IMR-90 (cell line): ENCODE measurements at regions not wholly inside any gene's neighbourhood (a gene's known extent, or its start where the extent isn't known, plus 50 kb on each side); places are given as distances from the start of the nearest gene placed in this dataset.

ENCODE experiments used
- ATAC-seq: fragments of 200-7000 bp; cut with Tn5 transposase; 2 replicates; pipeline ENCODE4 v1.9.1; 2020; ENCODE audit warnings: low read depth, mild to moderate bottlenecking, moderate library complexity
- BruUV-seq: library from RNA; stranded (reverse); fragments of 400-500 nt; replicated peaks from 2 replicates; lab custom pipeline; 2021; lab: Mats Ljungman, UMichigan
- CTCF ChIA-PET: fragments of 300-600 bp; formaldehyde crosslinking; extraction: SDS; loops from one replicate; lab custom pipeline; 2021; ENCODE audit warnings: antibody characterized with exemption; lab: Yijun Ruan, JAX
- POLR2A ChIA-PET: fragments of 300-600 bp; sonication (Branson Sonifier 250); formaldehyde crosslinking; loops from one replicate; lab custom pipeline; 2022; ENCODE audit warnings: antibody characterized with exemption; ENCODE audit not compliant: unreplicated experiment; lab: Charles Lee
- DNase-seq: peaks from one replicate; pipeline ENCODE4 v3.0.0; 2013
- H2AFZ ChIP-seq: replicated peaks from 2 replicates; pipeline ENCODE3; 2013; ENCODE audit warnings: low read length, mild to moderate bottlenecking; ENCODE audit not compliant: poor library complexity
- H2AK5ac ChIP-seq: 2 replicates; pipeline ENCODE4 v1.6.1; 2013; ENCODE audit warnings: low read depth, low read length, inconsistent platforms
- H2AK9ac ChIP-seq: replicated peaks from 2 replicates; pipeline ENCODE3; 2013; ENCODE audit warnings: mild to moderate bottlenecking, low read depth, low read length, moderate library complexity; ENCODE audit not compliant: poor library complexity
- H2BK120ac ChIP-seq: 2 replicates; pipeline ENCODE4 v1.6.1; 2013; ENCODE audit warnings: low read depth, low read length, inconsistent platforms
- H2BK15ac ChIP-seq: 3 replicates; pipeline ENCODE4 v1.6.1; 2013; ENCODE audit warnings: low read depth, low read length, inconsistent platforms
- H2BK20ac ChIP-seq: 2 replicates; pipeline ENCODE4 v1.6.1; 2013; ENCODE audit warnings: low read depth, mild to moderate bottlenecking, inconsistent platforms, low read length, moderate library complexity
- H2BK5ac ChIP-seq: 2 replicates; pipeline ENCODE4 v1.6.1; 2013; ENCODE audit warnings: mild to moderate bottlenecking, low read depth, low read length, inconsistent platforms; ENCODE audit not compliant: poor library complexity, severe bottlenecking
- H3K14ac ChIP-seq: replicated peaks from 2 replicates; pipeline ENCODE4 v1.6.1; 2013; ENCODE audit warnings: low read depth, low read length, inconsistent platforms
- H3K18ac ChIP-seq: 2 replicates; pipeline ENCODE4 v1.6.1; 2013; ENCODE audit warnings: low read depth, low read length, control low read depth
- H3K23ac ChIP-seq: 2 replicates; pipeline ENCODE4 v1.6.1; 2013; ENCODE audit warnings: low read depth, low read length, inconsistent platforms
- H3K27ac ChIP-seq: 2 replicates; pipeline ENCODE4 v1.5.1; 2013; ENCODE audit warnings: mild to moderate bottlenecking, control low read depth, low read length; ENCODE audit not compliant: insufficient read depth
- H3K27me3 ChIP-seq: 2 replicates; pipeline ENCODE4 v1.6.1; 2013; ENCODE audit warnings: low read length; ENCODE audit not compliant: control insufficient read depth, insufficient read depth
- H3K36me3 ChIP-seq: 2 replicates; pipeline ENCODE4 v1.6.1; 2013; ENCODE audit warnings: low read length, mixed read lengths; ENCODE audit not compliant: control insufficient read depth, insufficient read depth
- H3K4ac ChIP-seq: 2 replicates; pipeline ENCODE4 v1.6.1; 2013; ENCODE audit warnings: low read depth, low read length, inconsistent platforms
- H3K4me1 ChIP-seq: 2 replicates; pipeline ENCODE4 v1.6.1; 2013; ENCODE audit warnings: low read length, mixed read lengths; ENCODE audit not compliant: control insufficient read depth, insufficient read depth
- H3K4me2 ChIP-seq: 2 replicates; pipeline ENCODE4 v1.6.1; 2013; ENCODE audit warnings: low read depth, mild to moderate bottlenecking, control low read depth, low read length, moderate library complexity
- H3K4me3 ChIP-seq: 2 replicates; pipeline ENCODE4 v1.5.1; 2013; ENCODE audit warnings: low read depth, mild to moderate bottlenecking, control low read depth, low read length, moderate library complexity; ENCODE audit not compliant: insufficient read depth
- H3K56ac ChIP-seq: 2 replicates; pipeline ENCODE4 v1.6.1; 2013; ENCODE audit warnings: low read length, inconsistent platforms; ENCODE audit not compliant: insufficient read depth; ENCODE audit errors: extremely low read depth
- H3K79me1 ChIP-seq, 2 experiments: 2 replicates each; pipeline ENCODE4 v1.6.1; 2013; ENCODE audit warnings: low read length in 2 of 2, inconsistent platforms in 1 of 2, low read depth in 1 of 2
- H3K9ac ChIP-seq: 2 replicates; pipeline ENCODE4 v1.6.1; 2013; ENCODE audit warnings: low read depth, low read length, control low read depth
- H3K9me1 ChIP-seq: 2 replicates; pipeline ENCODE4 v1.6.1; 2013; ENCODE audit warnings: low read length, inconsistent platforms; ENCODE audit not compliant: insufficient read depth
- H3K9me3 ChIP-seq: 2 replicates; pipeline ENCODE4 v1.6.1; 2013; ENCODE audit warnings: low read length; ENCODE audit not compliant: control insufficient read depth, insufficient read depth
- H4K20me1 ChIP-seq: 2 replicates; pipeline ENCODE4 v1.6.1; 2013; ENCODE audit warnings: low read length, inconsistent platforms; ENCODE audit not compliant: insufficient read depth
- H4K5ac ChIP-seq: 2 replicates; pipeline ENCODE4 v1.6.1; 2013; ENCODE audit warnings: mild to moderate bottlenecking, low read depth, low read length, control low read depth
- H4K8ac ChIP-seq, 2 experiments: 2 replicates each; pipeline ENCODE4 v1.6.1; 2013; ENCODE audit warnings: low read depth in 2 of 2, low read length in 2 of 2, control low read depth in 1 of 2, inconsistent platforms in 1 of 2
- H4K91ac ChIP-seq: 2 replicates; pipeline ENCODE4 v1.6.1; 2013; ENCODE audit warnings: low read depth, low read length, inconsistent platforms; ENCODE audit not compliant: insufficient read depth
- CEBPB ChIP-seq: IDR thresholded peaks from 2 replicates; pipeline ENCODE4 v1.6.1; 2012; ENCODE audit warnings: low read depth, low read length, improper control_type of control experiment
- FOS ChIP-seq: fragments of 150-350 bp; IDR thresholded peaks from 2 replicates; pipeline ENCODE4 v1.6.1; 2016; ENCODE audit warnings: low read depth, low read length
- MAFK ChIP-seq: IDR thresholded peaks from 2 replicates; pipeline ENCODE4 v1.6.1; 2012; ENCODE audit warnings: low read depth, low read length, improper control_type of control experiment
- RCOR1 ChIP-seq: IDR thresholded peaks from 2 replicates; pipeline ENCODE4 v1.6.1; 2012; ENCODE audit warnings: mild to moderate bottlenecking, low read length, improper control_type of control experiment; ENCODE audit not compliant: insufficient replicate concordance
- WGBS, 2 experiments: methylation state at CpG; one replicate each; pipeline versions ENCODE4 v1.1.5 to v1.1.7; 2013; ENCODE audit warnings: missing lambda C conversion rate in 2 of 2; ENCODE audit not compliant: insufficient read length in 1 of 2; ENCODE audit errors: extremely low coverage in 2 of 2; 5-methylcytosine and 5-hydroxymethylcytosine counted together
- dilution Hi-C: fragments of 300-500 bp; cut with HindIII; formaldehyde crosslinking; loops from one replicate; pipeline ENCODE4 v1.14.3; 2018; ENCODE audit warnings: low sequenced_read_pairs; ENCODE audit not compliant: unreplicated experiment
- in situ Hi-C: fragments of 300-500 bp; cut with MboI; formaldehyde crosslinking; loops from 3 replicates; pipeline ENCODE4 v1.14.3; 2019; ENCODE audit warnings: low sequenced_read_pairs, inconsistent platforms, mixed read lengths
- intact Hi-C: fragments of 100-400 bp; cut with micrococcal nuclease; formaldehyde crosslinking; loops from 2 replicates; pipeline ENCODE4 v1.10.0; 2022

DNA sequence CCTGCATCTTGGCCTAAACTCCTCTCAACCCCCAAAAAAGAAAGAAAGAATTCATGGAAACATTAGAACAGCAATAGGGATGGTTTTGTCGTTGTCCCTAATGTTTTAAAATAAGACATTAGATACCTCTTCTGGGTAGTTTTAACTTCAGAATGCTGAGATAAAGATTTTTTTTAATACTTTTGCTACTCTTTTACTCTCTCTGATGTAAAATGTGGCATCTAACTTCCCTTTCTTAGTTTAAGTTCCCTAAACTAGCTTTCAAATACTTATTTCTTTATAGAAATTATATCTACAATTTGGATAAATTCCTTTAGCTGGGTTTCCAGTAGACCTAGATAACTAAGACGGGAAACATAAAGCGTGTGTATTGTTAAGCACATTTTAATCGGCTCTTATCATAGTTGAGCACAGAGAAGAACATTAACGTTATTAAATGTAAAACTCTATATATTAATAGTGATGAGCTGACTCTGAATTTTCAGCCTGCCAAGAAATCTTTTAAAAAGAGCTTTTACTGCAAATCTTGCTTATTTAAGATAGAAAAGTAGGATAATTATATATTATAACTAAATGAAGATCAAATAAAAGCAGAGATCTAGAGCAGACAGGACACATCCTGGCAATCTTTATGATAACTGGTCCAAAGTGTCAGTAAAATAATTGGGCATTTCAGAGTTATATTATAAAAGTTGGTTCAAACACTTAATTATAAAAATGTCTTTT lies 183.2 kb downstream of the CYB561 start:
- intact Hi-C loops (no loop called here), dilution Hi-C loops (no loop called here), in situ Hi-C loops (no loop called here)
- Histone ChIP-seq H3K23ac (no peak overlapping the region), H2AFZ (no peak overlapping the region), H2AK5ac (no peak overlapping the region), H3K27me3 (no peaks in the 10 kb centered on the region), H2BK20ac (no peak overlapping the region), H3K9ac (no peak overlapping the region), H2BK15ac (no peak overlapping the region), H3K14ac (no peak overlapping the region), H4K91ac (no peak overlapping the region), H3K56ac (no peak overlapping the region), H4K5ac (no peak overlapping the region), H3K9me1 (no peaks in the 10 kb centered on the region), H3K18ac (no peak overlapping the region), H3K4ac (no peak overlapping the region), H4K20me1 (no peaks in the 10 kb centered on the region; the same call in none of the 2 replicates), H2BK120ac (no peak overlapping the region), H3K36me3 (peaks cover 8% of the 10 kb centered on the region), H3K4me1 (peaks cover 2% of the 10 kb centered on the region; the same call in 1 of the 2 replicates), H3K4me2 (no peak overlapping the region), H3K9me3 (no peaks in the 10 kb centered on the region), H2BK5ac (no peak overlapping the region), H3K27ac (no peak overlapping the region), H4K8ac (no peak overlapping the region), H3K79me1 (peaks cover 20 to 32% of the 10 kb centered on the region in 2 experiments), H2AK9ac (no peak overlapping the region), H3K4me3 (no peak overlapping the region)
- TF ChIP-seq CEBPB (no peak), RCOR1 (no peak), MAFK (no peak), FOS (no peak)
- ChIA-PET POLR2A (interaction anchor here (0.6 kb wide), 1 partner anchor 18 kb away, joined by 3 read pairs; no protein-coding TSS in a partner anchor), CTCF (interaction anchor here (0.9 to 1.6 kb wide), 2 partner anchors 13 to 144 kb away, joined by 3 read pairs; no protein-coding TSS in a partner anchor)
- ATAC-seq (no peak), DNase-seq (no peak)
- no CpG with 5 or more reads among the region's 5 CpGs for WGBS, 2 experiments
- no TSS peak for BruUV-seq
